ENCODE measurements at regions not wholly inside any gene's neighbourhood (a gene's known extent, or its start where the extent isn't known, plus 50 kb on each side); places are given as distances from the start of the nearest gene placed in this dataset.

DNA sequence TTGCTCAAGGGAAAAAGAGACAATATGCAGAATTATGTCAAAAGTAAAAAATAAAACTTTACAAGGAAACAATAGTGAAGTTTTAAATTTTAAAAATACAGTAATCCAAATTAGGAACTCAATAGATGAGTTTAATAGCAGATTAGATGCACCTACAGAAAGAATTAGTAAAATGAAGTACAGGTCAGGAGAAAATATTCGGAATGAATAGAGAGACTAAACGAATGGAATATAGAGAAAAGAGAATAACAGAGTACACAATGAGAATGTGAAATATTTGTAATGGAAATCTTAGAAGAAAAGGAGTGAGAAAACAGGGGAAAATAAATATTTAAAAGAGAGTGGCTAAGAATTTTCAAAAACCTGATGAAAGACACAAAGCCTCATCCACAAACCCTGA is 275.7 kb upstream of the MMADHC start:
- no peak for FAIRE-seq
- CTCF ChIA-PET, result no interaction called here
- dilution Hi-C loops (cut with MboI; ENCODE audit: extremely low pct_ligation_motif_present, low sequenced_read_pairs), result no loop called here

More for the DNA sequence above, 275.7 kb upstream of the MMADHC start:
- intact Hi-C loops (cut with micrococcal nuclease), result loop anchor here (5.0 kb wide), 1 partner anchor 279 kb away; no protein-coding TSS in a partner anchor
- TF ChIP-seq, protein P1, sequence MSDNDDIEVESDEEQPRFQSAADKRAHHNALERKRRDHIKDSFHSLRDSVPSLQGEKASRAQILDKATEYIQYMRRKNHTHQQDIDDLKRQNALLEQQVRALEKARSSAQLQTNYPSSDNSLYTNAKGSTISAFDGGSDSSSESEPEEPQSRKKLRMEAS (IDR thresholded peaks at IDR 0.05; ENCODE audit: insufficient read depth, insufficient read length), result no peak
- TF ChIP-seq EZH2 (IDR thresholded peaks at IDR 0.05; ENCODE audit: borderline replicate concordance, low read depth, low read length, severe bottlenecking) (no peak), GATA2 (IDR thresholded peaks at IDR 0.05; ENCODE audit: insufficient read depth, insufficient read length, low read depth, low read length) (no peak), MYC (IDR thresholded peaks at IDR 0.05; ENCODE audit: low read depth, low read length) (no peak), JUN (IDR thresholded peaks at IDR 0.05; ENCODE audit: borderline replicate concordance, insufficient read depth, insufficient read length, low read depth) (no peak), POLR2A (IDR thresholded peaks at IDR 0.05; ENCODE audit: low read depth, low read length) (no peak), FOS (IDR thresholded peaks at IDR 0.05; ENCODE audit: borderline replicate concordance, insufficient read depth, low read length) (no peak), POLR2AphosphoS5 (IDR thresholded peaks at IDR 0.05; ENCODE audit: insufficient read depth, low read depth, low read length) (no peak)
- TF ChIP-seq, protein P2, sequence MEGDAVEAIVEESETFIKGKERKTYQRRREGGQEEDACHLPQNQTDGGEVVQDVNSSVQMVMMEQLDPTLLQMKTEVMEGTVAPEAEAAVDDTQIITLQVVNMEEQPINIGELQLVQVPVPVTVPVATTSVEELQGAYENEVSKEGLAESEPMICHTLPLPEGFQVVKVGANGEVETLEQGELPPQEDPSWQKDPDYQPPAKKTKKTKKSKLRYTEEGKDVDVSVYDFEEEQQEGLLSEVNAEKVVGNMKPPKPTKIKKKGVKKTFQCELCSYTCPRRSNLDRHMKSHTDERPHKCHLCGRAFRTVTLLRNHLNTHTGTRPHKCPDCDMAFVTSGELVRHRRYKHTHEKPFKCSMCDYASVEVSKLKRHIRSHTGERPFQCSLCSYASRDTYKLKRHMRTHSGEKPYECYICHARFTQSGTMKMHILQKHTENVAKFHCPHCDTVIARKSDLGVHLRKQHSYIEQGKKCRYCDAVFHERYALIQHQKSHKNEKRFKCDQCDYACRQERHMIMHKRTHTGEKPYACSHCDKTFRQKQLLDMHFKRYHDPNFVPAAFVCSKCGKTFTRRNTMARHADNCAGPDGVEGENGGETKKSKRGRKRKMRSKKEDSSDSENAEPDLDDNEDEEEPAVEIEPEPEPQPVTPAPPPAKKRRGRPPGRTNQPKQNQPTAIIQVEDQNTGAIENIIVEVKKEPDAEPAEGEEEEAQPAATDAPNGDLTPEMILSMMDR (IDR thresholded peaks at IDR 0.05; ENCODE audit: extremely low read depth in 1 of 2, insufficient read depth in 1 of 2, low read depth in 1 of 2, low read length in 2 of 2), result no peak
- peaks cover 27% of the 10 kb centered on the region for H3K4me1 ChIP-seq (ENCODE audit: control insufficient read depth, extremely low read depth, insufficient read depth, low read length)
- H4K20me1 ChIP-seq (replicated peaks; ENCODE audit: control insufficient read depth, extremely low read depth, insufficient read depth, low read length), result no peaks in the 10 kb centered on the region
- H3K4me2 ChIP-seq (ENCODE audit: insufficient read depth, low read length), result no peak overlapping the region
- no peaks in the 10 kb centered on the region for H3K79me2 ChIP-seq (ENCODE audit: control insufficient read depth, insufficient read depth, low read length)
- no peak overlapping the region for H3K4me3 ChIP-seq (replicated peaks in 1 of 3; ENCODE audit: insufficient read depth in 1 of 3, low read depth in 1 of 3, low read length in 3 of 3)
- H3K9me1 ChIP-seq (replicated peaks; ENCODE audit: control insufficient read depth, extremely low read depth, insufficient read depth, low read length), result no peaks in the 10 kb centered on the region
- H3K9ac ChIP-seq (replicated peaks; ENCODE audit: extremely low read depth, insufficient read depth, low read length), result no peak overlapping the region
- no peak overlapping the region for H3K27ac ChIP-seq (ENCODE audit: insufficient read depth, low read depth, low read length)
- no peak for DNase-seq (ENCODE audit: low read depth, low spot score)
- no peaks in the 10 kb centered on the region for H3K27me3 ChIP-seq (ENCODE audit: control insufficient read depth in 2 of 2, insufficient read depth in 2 of 2, low read length in 2 of 2)
- BruUV-seq (replicated peaks), result no TSS peak
- H3K36me3 ChIP-seq (ENCODE audit: control insufficient read depth in 2 of 2, extremely low read depth in 1 of 2, insufficient read depth in 2 of 2, low read length in 2 of 2), result no peaks in the 10 kb centered on the region
- H3K9me3 ChIP-seq (replicated peaks; ENCODE audit: control insufficient read depth, insufficient read depth, low read length), result no peaks in the 10 kb centered on the region
- no peak overlapping the region for H2AFZ ChIP-seq (ENCODE audit: low read depth, low read length)
- POLR2A ChIA-PET, result no interaction called here
